HG03066 (cell line): ENCODE measurements at regions not wholly inside any gene's neighbourhood (a gene's known extent, or its start where the extent isn't known, plus 50 kb on each side); places are given as distances from the start of the nearest gene placed in this dataset.
"Not testable (repeated sequence)": the region's sequence is repeated elsewhere in the genome, so short reads cannot be mapped to it uniquely, and the experiment has no call there.

Experiments used
- ATAC-seq: cut with Tn5 transposase; IDR thresholded peaks from one replicate; pipeline ENCODE4 v1.9.1; 2021; ENCODE audit warnings: low read depth; ENCODE audit not compliant: unreplicated experiment

- no peak for ATAC-seq
These were observed 976.3 kb downstream of the DIPK2A start for GRCh38 chr3:144947895-144948294.

- no peak for ATAC-seq
These were observed 977.1 kb downstream of the DIPK2A start for GRCh38 chr3:144948711-144949110.

- ATAC-seq, result no peak
These were observed 982.3 kb downstream of the DIPK2A start for GRCh38 chr3:144953959-144954358.

- no peak for ATAC-seq
These were observed 985.9 kb downstream of the DIPK2A start for GRCh38 chr3:144957398-144958101.

- no peak for ATAC-seq
These were observed 992.2 kb downstream of the DIPK2A start for GRCh38 chr3:144963810-144964209.

- ATAC-seq, result no peak
These were observed 994.9 kb downstream of the DIPK2A start for GRCh38 chr3:144966560-144966959.

GRCh38 chr3:144968750-144969350 lies 997.2 kb downstream of the DIPK2A start:
- ATAC-seq, result no peak

- ATAC-seq, result not testable (repeated sequence)
These were observed 1012.9 kb downstream of the DIPK2A start for GRCh38 chr3:144984481-144984880.

GRCh38 chr3:144989807-144990206 lies 1018.2 kb downstream of the DIPK2A start:
- no peak for ATAC-seq

GRCh38 chr3:144995856-144996255 lies 1024.2 kb downstream of the DIPK2A start:
- ATAC-seq, result no peak

- ATAC-seq, result no peak
These were observed 1033.8 kb downstream of the DIPK2A start for GRCh38 chr3:145005427-145005826.

- ATAC-seq, result no peak
These were observed 1034.6 kb downstream of the DIPK2A start for GRCh38 chr3:145006271-145006670.

- ATAC-seq, result no peak
These were observed 1042.3 kb downstream of the DIPK2A start for GRCh38 chr3:145013931-145014330.

GRCh38 chr3:145015253-145015652 lies 1043.6 kb downstream of the DIPK2A start:
- no peak for ATAC-seq

- no peak for ATAC-seq
These were observed 1046.3 kb downstream of the DIPK2A start for GRCh38 chr3:145017959-145018358.

- ATAC-seq, result no peak
These were observed 1050.8 kb downstream of the DIPK2A start for GRCh38 chr3:145022447-145022846.

GRCh38 chr3:145024700-145025099 lies 1053.1 kb downstream of the DIPK2A start:
- no peak for ATAC-seq

GRCh38 chr3:145027186-145027585 lies 1055.6 kb downstream of the DIPK2A start:
- not testable (repeated sequence) for ATAC-seq

GRCh38 chr3:145032791-145033190 lies 1061.2 kb downstream of the DIPK2A start:
- ATAC-seq, result no peak

GRCh38 chr3:145035682-145036081 lies 1064.1 kb downstream of the DIPK2A start:
- no peak for ATAC-seq

GRCh38 chr3:145054055-145054454 lies 1082.4 kb downstream of the DIPK2A start:
- not testable (repeated sequence) for ATAC-seq

GRCh38 chr3:145055375-145056076 lies 1083.9 kb downstream of the DIPK2A start:
- ATAC-seq, result no peak
